Adrenal gland (tissue), 5 donors: ENCODE measurements at regions not wholly inside any gene's neighbourhood (a gene's known extent, or its start where the extent isn't known, plus 50 kb on each side); places are given as distances from the start of the nearest gene placed in this dataset.

ENCODE experiments used
- POLR2A ChIP-seq, 2 donors: fragments of 450-650 bp; IDR thresholded peaks; one replicate each; pipeline ENCODE4 v1.6.1; 2017; ENCODE audit warnings: antibody characterized with exemption in 2 of 2, mild to moderate bottlenecking in 2 of 2, moderate library complexity in 1 of 2
- TF ChIP-seq, protein P1 (sequence below), 6 experiments: fragments of 450-650 bp in 4 of 6; fragments of 200-600 bp in 2 of 6; sonication (generic) in 1 of 6; IDR thresholded peaks; 1 replicate in 5 of 6; 2 replicates in 1 of 6; pipeline versions ENCODE4 v1.5.1 to v1.8.0; 2016 to 2021; ENCODE audit warnings: antibody characterized with exemption in 6 of 6, mild to moderate bottlenecking in 2 of 6, moderate library complexity in 1 of 6
- donor health status: DM: no; HTN: no; CAD: no.

DNA sequence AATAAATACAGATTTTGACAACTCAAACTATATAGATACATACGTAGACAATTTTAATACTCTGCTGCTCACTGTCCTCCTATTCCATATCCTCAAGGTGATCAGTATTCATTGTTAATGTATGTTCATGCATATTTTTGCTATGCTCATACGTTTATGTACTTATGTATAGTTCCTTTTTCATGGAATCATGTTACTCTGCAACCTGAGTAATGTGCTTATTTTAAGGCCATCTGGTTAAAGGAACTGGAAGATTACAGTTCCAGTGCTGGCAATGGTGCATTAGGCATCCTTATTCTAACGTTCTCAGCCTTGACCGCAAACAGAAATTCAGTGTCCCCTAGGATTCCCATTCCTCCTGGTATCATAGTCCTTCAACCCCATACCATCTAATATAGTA, 385.0 kb upstream of the TNP1 start:
- TF ChIP-seq, protein P1, sequence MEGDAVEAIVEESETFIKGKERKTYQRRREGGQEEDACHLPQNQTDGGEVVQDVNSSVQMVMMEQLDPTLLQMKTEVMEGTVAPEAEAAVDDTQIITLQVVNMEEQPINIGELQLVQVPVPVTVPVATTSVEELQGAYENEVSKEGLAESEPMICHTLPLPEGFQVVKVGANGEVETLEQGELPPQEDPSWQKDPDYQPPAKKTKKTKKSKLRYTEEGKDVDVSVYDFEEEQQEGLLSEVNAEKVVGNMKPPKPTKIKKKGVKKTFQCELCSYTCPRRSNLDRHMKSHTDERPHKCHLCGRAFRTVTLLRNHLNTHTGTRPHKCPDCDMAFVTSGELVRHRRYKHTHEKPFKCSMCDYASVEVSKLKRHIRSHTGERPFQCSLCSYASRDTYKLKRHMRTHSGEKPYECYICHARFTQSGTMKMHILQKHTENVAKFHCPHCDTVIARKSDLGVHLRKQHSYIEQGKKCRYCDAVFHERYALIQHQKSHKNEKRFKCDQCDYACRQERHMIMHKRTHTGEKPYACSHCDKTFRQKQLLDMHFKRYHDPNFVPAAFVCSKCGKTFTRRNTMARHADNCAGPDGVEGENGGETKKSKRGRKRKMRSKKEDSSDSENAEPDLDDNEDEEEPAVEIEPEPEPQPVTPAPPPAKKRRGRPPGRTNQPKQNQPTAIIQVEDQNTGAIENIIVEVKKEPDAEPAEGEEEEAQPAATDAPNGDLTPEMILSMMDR (IDR thresholded peaks at IDR 0.05): no peak
- no peak for TF ChIP-seq POLR2A (IDR thresholded peaks at IDR 0.05)
